H54 (cell line): ENCODE measurements at regions not wholly inside any gene's neighbourhood (a gene's known extent, or its start where the extent isn't known, plus 50 kb on each side); places are given as distances from the start of the nearest gene placed in this dataset.

Source experiments
- DNase-seq: peaks from one replicate; pipeline ENCODE4 v3.0.0; 2011; ENCODE audit warnings: low spot score, mixed read lengths; ENCODE audit not compliant: insufficient read length
- FAIRE-seq: peaks from 3 replicates; lab custom pipeline; 2011; peaks lifted over from hg19 to GRCh38; lab: Jason Lieb, UNC
- POLR2A ChIP-seq: IDR thresholded peaks from 2 replicates; pipeline ENCODE4 v1.6.1; 2011; ENCODE audit warnings: low read depth, mild to moderate bottlenecking, low read length

DNA sequence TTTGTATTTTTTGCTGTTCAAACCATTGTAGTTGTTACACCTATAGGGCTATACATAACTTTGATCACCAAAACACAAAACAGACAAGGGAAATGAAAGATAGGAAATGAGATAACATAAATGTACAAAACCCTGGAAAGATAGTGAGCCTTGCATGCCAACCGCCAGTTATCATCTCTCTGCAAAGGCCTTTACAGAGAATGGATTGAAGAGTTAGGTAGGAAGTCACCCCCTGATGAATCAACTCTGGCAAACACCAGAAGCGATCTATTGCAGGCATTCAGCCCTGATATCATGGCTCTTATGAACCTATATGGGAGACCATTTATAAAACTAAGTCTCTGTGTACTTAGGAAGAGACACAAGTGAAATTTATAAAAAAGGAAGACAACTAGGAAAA is 588.0 kb downstream of the TUSC7 start:
- DNase-seq (no peak), FAIRE-seq (no peak)
- no peak for TF ChIP-seq POLR2A

DNA sequence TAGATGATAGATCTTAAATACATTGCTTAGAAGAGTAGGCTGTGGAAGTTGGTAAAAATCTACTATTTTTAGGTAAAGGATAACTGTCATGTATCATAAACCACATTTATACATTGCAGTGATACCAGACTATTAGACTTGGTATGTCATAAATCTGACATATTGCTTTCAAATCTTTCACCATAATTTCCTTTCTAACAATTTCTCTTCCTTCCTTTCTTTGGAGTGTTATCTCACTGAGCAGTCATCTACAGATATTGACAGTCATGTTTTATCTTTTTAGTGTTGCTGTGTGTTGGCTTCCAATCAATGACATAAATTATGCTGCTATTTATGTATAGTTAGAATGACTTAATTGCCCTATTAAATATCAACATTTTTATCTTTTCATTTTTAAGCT is 588.7 kb downstream of the TUSC7 start:
- no peak for TF ChIP-seq POLR2A

DNA sequence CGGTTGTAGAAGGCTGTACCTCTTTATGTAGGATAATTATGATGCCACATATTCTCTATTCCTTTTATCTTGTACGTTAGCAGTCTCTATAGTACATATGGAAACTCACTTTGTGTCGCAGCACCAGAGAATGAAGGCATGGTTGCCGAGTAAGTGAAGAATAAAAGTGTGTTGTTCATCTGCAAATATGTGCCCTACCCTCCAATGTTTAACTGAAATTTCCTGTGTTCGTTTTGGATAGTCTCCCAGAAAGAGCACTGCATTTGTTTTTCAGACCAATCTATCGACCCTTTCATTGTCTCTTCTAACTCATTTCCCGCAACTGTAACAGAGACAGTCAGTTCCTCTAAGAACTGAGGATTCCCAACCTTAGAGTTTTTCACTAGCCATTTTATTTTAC is 592.8 kb downstream of the TUSC7 start:
- no peak for TF ChIP-seq POLR2A
- FAIRE-seq (no peak), DNase-seq (no peak)

More for the DNA sequence above, 588.7 kb downstream of the TUSC7 start:
- DNase-seq, result no peak
- no peak for FAIRE-seq

DNA sequence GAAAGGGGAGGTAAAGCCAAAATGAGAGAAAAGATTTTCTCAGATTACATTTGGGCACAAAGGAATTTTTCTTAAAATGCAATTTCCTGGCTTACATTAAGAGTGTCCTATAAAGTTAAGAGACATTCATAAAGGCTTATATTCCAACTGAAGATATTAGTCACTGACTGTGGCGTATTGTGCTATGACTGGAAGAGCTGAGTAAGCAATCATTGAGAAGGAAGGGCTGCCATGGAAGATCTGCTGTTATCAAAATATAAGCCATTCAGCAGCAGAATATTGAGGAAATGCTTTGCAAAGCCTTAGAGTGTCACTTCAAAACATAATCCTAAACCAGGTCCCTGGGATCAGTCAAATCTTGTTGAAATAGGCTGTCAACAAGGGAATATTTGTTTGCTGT is 593.9 kb downstream of the TUSC7 start:
- DNase-seq (no peak), FAIRE-seq (no peak)
- no peak for TF ChIP-seq POLR2A

DNA sequence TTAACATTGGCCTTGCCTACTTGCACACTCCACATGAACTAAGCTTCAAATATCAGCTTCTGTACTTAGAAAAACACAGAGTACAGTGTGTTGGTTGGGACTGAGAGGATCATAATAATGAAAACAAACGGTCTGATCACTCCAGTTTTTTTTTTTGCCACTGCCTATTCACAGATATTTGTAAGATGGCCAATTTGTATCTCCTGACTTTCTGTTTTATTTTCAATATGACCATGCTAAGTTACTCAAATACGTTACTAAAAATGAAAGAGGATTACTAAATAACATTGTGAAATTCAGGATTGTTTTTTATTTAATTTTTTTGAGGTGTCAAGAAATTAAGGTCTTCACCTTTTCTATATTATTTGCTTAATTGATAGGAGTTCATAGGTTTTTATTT is 595.1 kb downstream of the TUSC7 start:
- FAIRE-seq (no peak), DNase-seq (no peak)
- no peak for TF ChIP-seq POLR2A

DNA sequence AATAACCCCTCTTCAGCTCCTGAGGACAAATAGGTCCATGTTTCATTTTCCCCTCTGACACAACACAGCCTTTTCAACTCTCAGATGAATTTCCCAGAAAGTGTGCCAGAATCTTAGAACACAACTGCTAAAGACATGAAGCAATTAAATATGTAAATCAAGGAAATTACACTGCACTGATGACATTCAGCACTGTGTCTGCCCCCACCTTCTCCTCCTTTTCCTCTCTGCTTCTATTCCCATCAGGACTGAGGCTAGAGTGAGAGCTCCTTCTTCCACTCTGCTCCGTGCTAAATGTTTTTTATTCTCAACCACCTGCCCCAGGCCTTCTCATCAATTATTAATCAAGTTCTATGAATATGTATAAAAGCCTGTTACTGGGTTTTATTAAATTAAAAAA is 596.1 kb downstream of the TUSC7 start:
- FAIRE-seq (no peak), DNase-seq (no peak)
- no peak for TF ChIP-seq POLR2A

DNA sequence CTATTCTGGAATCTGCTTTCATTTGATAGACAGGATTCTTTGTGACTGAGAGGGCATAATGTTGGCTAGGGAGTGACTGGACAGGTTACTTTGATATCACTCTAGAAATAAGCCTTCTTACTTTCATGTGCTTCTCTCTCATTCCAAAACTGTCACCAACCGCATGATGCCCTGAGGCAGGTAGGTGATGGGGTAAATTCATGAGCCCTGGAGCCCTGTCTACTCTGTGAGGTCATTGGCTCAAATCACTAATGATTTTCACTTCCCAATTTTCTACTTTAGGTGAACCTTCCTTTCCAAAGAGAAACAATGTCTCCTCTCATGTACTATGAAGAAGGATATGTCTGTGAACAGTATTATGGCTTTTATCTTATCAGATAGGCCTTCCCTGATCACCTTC is 596.7 kb downstream of the TUSC7 start:
- no peak for TF ChIP-seq POLR2A
- FAIRE-seq (no peak), DNase-seq (no peak)

DNA sequence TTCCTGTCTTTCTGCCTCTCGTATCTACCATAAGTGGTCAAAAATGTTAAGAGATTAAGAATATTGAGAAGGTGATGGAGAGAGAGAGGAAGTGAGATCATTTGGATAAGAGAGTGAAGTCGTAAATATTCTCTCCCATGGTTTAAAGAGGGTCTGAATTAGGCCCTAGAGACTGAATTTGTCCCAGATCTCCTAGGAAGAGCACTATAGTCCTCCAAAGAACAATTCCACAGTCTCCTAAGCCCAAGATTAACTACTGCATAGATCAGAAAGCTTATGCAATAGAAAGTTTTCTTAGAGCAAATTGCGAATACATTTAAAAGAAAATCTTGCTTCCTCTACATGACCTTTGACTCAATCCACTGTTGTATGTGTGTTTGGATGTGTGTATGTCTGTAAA is 598.8 kb downstream of the TUSC7 start:
- TF ChIP-seq POLR2A, result no peak
- DNase-seq (no peak), FAIRE-seq (no peak)

DNA sequence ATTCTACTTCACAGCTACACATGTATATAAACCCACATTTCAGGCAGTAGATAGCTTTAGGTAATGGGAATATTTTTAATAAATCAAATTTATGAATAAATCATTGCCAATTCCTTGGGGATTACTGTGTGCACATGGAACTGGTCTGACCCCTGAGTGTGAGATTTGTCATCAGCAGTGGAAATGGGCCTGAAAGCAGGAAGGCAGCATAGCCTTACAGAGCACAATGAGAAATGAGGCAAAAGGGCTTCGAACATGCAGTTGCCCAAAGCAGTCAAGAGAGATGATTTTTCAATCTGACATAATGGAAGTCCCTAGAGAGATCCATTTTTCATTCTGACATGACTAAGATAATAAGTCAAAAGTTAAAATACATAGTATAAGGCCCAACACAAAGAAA is 599.2 kb downstream of the TUSC7 start:
- TF ChIP-seq POLR2A, result no peak
- FAIRE-seq (no peak), DNase-seq (no peak)

DNA sequence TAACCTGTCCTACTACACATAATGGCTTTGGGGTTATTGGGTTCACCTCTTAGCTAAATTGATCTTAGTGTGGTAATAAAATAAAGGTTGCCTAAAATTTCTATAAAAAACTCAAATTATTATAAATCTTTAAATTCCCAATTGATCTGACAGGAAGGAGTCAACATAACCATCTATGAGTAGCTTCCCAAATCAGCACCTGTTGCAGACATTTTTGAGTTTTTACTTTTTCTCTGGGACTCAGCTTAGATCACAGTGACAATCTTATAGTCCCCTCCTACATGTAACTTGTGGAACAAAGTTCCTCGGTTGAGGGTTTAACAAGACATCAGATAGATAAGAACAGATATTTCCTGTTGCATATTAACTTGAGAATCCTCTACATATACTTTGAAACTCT is 601.0 kb downstream of the TUSC7 start:
- FAIRE-seq (no peak), DNase-seq (no peak)
- TF ChIP-seq POLR2A, result no peak

DNA sequence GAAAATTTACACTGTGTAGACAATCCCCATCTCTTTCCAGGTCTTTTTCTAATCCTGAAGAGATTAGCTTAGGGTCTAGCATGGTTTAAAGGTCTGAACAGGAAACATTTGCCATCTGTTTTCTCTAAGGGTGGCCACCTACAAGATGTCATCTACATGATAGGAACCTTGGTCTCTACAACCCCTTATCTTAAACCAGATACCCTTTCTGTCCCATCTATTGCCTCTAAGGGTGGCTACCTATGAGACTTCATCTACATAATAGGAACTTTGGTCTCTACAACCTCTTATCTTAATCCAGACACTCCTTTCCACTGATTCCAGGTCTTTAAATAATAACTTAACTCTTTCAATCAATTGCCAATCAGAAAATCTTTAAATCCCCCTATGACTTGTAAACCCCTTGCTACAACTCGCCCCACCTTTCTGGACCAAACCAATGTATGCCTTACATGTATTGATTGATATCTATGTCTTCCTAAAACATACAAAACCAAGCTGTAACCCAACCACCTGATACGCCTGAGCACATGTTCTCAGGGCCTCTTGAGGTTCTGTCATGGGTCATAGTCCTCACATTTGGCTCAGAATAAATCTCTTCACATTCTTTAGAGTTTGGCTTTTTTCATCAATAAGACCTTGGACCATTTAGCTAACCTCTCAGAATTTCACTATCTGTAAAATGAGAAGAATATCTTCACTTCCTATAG is 605.0 kb downstream of the TUSC7 start:
- FAIRE-seq (no peak), DNase-seq (no peak)
- TF ChIP-seq POLR2A, result no peak

DNA sequence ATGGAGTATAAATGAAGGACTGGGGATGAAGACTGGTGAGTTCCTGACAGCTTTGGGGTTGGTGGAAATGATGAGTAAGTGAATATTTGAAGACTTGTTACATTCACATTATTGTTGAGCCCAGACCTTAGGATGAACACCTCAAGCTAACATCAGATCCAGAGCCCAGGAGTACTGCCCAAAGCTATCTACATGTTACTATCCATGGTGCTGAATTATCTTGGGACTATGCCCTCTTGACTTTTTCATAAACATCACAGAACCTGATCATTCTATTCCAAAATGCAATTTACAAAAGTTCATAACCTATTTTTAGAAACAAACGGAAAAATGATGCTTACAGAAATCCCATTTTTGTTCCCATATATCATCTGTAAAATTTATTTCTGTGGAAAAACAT is 613.3 kb downstream of the TUSC7 start:
- FAIRE-seq (no peak), DNase-seq (no peak)
- TF ChIP-seq POLR2A, result no peak

DNA sequence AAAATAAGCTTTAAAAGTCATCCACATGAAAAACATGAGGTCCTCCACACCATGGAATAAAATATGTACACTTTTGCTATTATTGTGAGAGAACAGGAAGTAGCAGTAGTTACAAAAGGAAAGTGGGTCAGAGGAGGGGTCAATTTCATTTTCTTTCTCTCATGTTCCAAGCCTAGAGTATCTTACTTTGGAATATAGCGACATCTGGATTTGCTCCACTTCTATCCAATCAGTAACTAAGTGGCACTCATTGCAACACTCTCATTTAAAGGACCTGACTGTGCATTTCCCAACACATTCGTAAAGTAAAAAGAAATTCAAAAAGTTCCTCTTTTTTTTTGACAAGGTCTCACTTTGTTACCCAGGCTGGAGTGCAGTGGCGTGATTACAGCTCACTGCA is 637.3 kb downstream of the TUSC7 start:
- DNase-seq, result no peak
- TF ChIP-seq POLR2A, result no peak
- no peak for FAIRE-seq

DNA sequence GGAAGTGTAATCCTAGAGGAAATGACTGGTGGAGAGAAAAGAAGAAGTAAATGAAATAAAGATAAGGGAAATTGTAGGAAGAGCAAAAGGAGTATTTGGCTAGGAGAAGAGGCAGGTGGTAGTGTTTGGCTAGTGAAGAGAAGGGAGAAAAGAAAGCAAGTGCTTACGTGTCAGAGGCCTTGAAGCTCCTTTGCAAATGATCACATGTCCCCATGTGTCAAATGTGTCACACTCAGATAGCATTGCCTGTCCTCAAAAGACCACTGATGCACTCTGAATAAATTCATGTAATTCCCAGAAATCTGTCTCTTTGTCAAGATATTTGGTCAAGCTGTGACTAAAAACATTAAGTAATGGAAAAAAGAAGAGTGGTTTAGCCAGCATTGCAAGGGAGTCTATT is 639.3 kb downstream of the TUSC7 start:
- DNase-seq (no peak), FAIRE-seq (no peak)
- no peak for TF ChIP-seq POLR2A

DNA sequence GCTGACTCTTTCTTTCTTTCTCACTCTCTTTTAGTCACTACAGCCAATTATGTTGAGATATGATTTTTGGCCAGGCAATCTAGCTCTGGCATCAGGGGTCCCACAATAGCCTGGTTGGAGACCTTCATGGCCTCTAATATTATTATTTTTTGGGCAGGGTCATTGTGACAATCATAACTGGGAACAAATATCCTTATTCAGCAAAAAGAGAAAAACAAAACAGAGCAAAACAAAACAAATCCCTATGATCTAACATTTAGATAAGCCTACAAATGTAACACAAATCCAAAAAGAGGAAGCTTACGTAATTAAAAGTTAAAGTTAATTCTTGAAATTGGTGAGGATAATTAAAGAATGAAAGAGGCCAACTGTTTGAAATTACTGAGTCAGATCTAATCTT is 640.0 kb downstream of the TUSC7 start:
- FAIRE-seq (no peak), DNase-seq (no peak)
- TF ChIP-seq POLR2A, result no peak
